OCI-LY7 (cell line): ENCODE measurements at regions not wholly inside any gene's neighbourhood (a gene's known extent, or its start where the extent isn't known, plus 50 kb on each side); places are given as distances from the start of the nearest gene placed in this dataset.

Experiments used
- BruUV-seq: library from RNA; stranded (reverse); fragments of 400-500 nt; replicated peaks from 2 replicates; lab custom pipeline; 2021; lab: Mats Ljungman, UMichigan
- CTCF ChIA-PET: fragments of 300-600 bp; sonication (Branson Sonifier 250); formaldehyde crosslinking; loops from one replicate; lab custom pipeline; 2022; ENCODE audit warnings: antibody characterized with exemption; ENCODE audit not compliant: unreplicated experiment; lab: Charles Lee
- POLR2A ChIA-PET: fragments of 300-600 bp; sonication (Branson Sonifier 250); formaldehyde crosslinking; loops from one replicate; lab custom pipeline; 2022; ENCODE audit warnings: antibody characterized with exemption; lab: Charles Lee
- DNase-seq: peaks from one replicate; pipeline ENCODE4 v3.0.0-alpha.2; 2015; ENCODE audit warnings: low spot score
- H2AFZ ChIP-seq: fragments of 200-600 bp; sonication (generic), shearing (Covaris generic); 2 replicates; pipeline ENCODE4 v1.6.1; 2014; ENCODE audit warnings: mild to moderate bottlenecking, antibody characterized with exemption, low read length, moderate library complexity
- H3K27ac ChIP-seq: fragments of 200-600 bp; sonication (generic); 2 replicates; pipeline ENCODE4 v1.5.1; 2014; ENCODE audit warnings: mixed run types, low read depth, mild to moderate bottlenecking, moderate library complexity, low read length, inconsistent platforms; ENCODE audit not compliant: poor library complexity, severe bottlenecking
- H3K36me3 ChIP-seq: fragments of 200-600 bp; sonication (generic); 2 replicates; pipeline ENCODE4 v1.6.1; 2014; ENCODE audit warnings: mild to moderate bottlenecking, antibody characterized with exemption, low read length, moderate library complexity, mixed read lengths; ENCODE audit not compliant: insufficient read depth
- H3K4me1 ChIP-seq: fragments of 200-600 bp; sonication (generic); 2 replicates; pipeline ENCODE4 v1.5.1; 2014; ENCODE audit warnings: mild to moderate bottlenecking, low read length; ENCODE audit not compliant: insufficient read depth, poor library complexity, severe bottlenecking
- H3K4me2 ChIP-seq: fragments of 200-600 bp; sonication (generic); 2 replicates; pipeline ENCODE4 v1.6.1; 2014; ENCODE audit warnings: mild to moderate bottlenecking, low read length
- H3K4me3 ChIP-seq: fragments of 200-600 bp; sonication (generic); 2 replicates; pipeline ENCODE4 v1.5.1; 2014; ENCODE audit warnings: mild to moderate bottlenecking, low read depth, low read length; ENCODE audit not compliant: poor library complexity, severe bottlenecking
- H3K79me2 ChIP-seq: fragments of 200-600 bp; sonication (generic); 2 replicates; pipeline ENCODE4 v1.6.1; 2016; ENCODE audit warnings: low read depth, mild to moderate bottlenecking, low read length, moderate library complexity, mixed read lengths; ENCODE audit not compliant: insufficient read depth
- H3K9me2 ChIP-seq: fragments of 200-600 bp; sonication (generic); 2 replicates; pipeline ENCODE4 v1.6.1; 2016; ENCODE audit warnings: mild to moderate bottlenecking, low read length, mixed read lengths; ENCODE audit not compliant: insufficient read depth
- H3K9me3 ChIP-seq: fragments of 200-600 bp; sonication (generic); 2 replicates; pipeline ENCODE4 v1.6.1; 2014; ENCODE audit warnings: mild to moderate bottlenecking, mixed run types, low read length, mixed read lengths
- H4K20me1 ChIP-seq: fragments of 200-600 bp; sonication (generic); 2 replicates; pipeline ENCODE4 v1.6.1; 2014; ENCODE audit warnings: mild to moderate bottlenecking, antibody characterized with exemption, low read length, moderate library complexity, mixed read lengths; ENCODE audit not compliant: insufficient read depth
- EZH2phosphoT487 ChIP-seq: fragments of 200-600 bp; sonication (generic); IDR thresholded peaks from 2 replicates; pipeline ENCODE4 v1.6.1; 2018; ENCODE audit warnings: low read depth, borderline replicate concordance, mild to moderate bottlenecking, mixed run types, antibody characterized with exemption, low read length, moderate library complexity, mixed read lengths
- intact Hi-C: fragments of 100-400 bp; cut with micrococcal nuclease; formaldehyde crosslinking; loops from one replicate; pipeline ENCODE4 v1.10.0; 2022; ENCODE audit not compliant: unreplicated experiment
- TF ChIP-seq, protein P1 (sequence below): fragments of 200-600 bp; sonication (generic); conservative IDR thresholded peaks from 2 replicates; pipeline ENCODE4 v1.5.1; 2014; ENCODE audit warnings: mild to moderate bottlenecking, antibody characterized with exemption, low read length, moderate library complexity, mixed read lengths

DNA sequence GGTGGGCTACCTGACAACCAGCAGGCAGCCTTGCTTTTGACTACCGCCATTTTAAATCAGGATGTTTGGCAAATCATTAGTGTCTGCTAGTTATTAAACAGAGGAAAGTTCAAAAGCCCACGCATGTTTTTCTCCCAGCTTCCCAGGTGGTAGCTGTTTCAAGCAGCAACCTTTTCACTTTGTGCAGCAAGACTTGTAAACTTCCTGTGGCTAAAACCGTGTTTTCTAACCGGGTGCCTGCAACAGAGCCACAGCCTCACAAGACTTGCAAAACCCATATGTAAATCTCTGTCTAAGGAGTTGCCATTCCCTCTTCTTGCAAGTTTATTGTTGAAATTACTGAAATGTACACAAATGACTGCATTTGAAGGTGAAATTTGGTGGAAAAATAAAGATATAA lies 633.1 kb downstream of the BCL11A start:
- Histone ChIP-seq H3K9me2 (no peaks in the 10 kb centered on the region), H3K27ac (no peak overlapping the region), H3K4me2 (no peak overlapping the region), H3K9me3 (no peaks in the 10 kb centered on the region), H3K4me1 (no peaks in the 10 kb centered on the region), H2AFZ (no peak overlapping the region), H3K79me2 (no peaks in the 10 kb centered on the region), H3K36me3 (no peaks in the 10 kb centered on the region), H3K4me3 (no peak overlapping the region), H4K20me1 (no peaks in the 10 kb centered on the region)
- DNase-seq: no peak
- BruUV-seq: no TSS peak
- ChIA-PET CTCF (no interaction called here), POLR2A (no interaction called here)
- intact Hi-C loops: no loop called here
- no peak for TF ChIP-seq EZH2phosphoT487
- TF ChIP-seq, protein P1, sequence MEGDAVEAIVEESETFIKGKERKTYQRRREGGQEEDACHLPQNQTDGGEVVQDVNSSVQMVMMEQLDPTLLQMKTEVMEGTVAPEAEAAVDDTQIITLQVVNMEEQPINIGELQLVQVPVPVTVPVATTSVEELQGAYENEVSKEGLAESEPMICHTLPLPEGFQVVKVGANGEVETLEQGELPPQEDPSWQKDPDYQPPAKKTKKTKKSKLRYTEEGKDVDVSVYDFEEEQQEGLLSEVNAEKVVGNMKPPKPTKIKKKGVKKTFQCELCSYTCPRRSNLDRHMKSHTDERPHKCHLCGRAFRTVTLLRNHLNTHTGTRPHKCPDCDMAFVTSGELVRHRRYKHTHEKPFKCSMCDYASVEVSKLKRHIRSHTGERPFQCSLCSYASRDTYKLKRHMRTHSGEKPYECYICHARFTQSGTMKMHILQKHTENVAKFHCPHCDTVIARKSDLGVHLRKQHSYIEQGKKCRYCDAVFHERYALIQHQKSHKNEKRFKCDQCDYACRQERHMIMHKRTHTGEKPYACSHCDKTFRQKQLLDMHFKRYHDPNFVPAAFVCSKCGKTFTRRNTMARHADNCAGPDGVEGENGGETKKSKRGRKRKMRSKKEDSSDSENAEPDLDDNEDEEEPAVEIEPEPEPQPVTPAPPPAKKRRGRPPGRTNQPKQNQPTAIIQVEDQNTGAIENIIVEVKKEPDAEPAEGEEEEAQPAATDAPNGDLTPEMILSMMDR: no peak

DNA sequence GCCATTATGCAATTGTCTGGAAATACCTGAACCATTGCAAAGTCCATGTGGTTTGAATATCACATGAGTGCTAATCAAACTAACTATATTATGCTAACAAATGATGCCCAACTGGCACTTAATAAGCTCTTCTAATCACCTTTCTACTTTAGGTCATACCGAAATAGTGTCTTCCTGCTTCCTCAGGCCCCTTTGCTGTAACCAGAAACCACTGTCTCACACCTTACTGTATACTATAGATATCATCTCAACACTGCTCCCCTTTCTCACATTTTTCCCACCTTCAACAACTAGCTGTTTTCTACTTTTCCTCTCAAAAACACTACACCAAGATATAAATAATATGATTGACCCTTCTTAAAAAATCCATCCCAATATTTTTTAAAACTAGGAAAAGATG lies 633.9 kb downstream of the BCL11A start:
- Histone ChIP-seq H3K4me2 (no peak overlapping the region), H3K79me2 (no peaks in the 10 kb centered on the region), H3K36me3 (no peaks in the 10 kb centered on the region), H2AFZ (no peak overlapping the region), H3K27ac (no peak overlapping the region), H4K20me1 (no peaks in the 10 kb centered on the region), H3K4me3 (no peak overlapping the region), H3K9me3 (no peaks in the 10 kb centered on the region), H3K9me2 (no peaks in the 10 kb centered on the region), H3K4me1 (no peaks in the 10 kb centered on the region)
- ChIA-PET POLR2A (no interaction called here), CTCF (no interaction called here)
- DNase-seq: no peak
- intact Hi-C loops: no loop called here
- TF ChIP-seq, protein P1: no peak
- no peak for TF ChIP-seq EZH2phosphoT487
- no TSS peak for BruUV-seq

DNA sequence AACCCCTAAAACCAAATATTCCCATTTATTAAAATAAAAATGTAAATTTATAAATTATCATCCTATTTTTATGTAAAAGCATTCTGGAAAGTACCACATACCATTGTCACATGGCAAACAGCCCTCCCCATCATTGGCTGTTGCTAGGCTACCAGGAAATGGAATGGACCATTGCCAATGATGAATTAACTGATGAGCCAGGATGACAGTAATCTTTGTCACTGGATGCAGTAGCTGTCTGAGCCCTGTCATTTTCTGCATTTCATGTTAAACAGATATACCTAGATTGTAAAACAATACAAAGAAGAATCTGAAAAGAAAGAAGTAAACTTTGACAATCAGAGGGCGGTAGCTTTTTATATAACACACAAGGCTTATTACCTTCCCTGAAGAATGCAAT lies 641.4 kb downstream of the BCL11A start:
- Histone ChIP-seq H4K20me1 (no peaks in the 10 kb centered on the region), H2AFZ (no peak overlapping the region), H3K4me3 (no peak overlapping the region), H3K36me3 (no peaks in the 10 kb centered on the region), H3K9me2 (no peaks in the 10 kb centered on the region), H3K4me1 (peaks cover 8% of the 10 kb centered on the region), H3K27ac (no peak overlapping the region), H3K4me2 (no peak overlapping the region), H3K9me3 (no peaks in the 10 kb centered on the region), H3K79me2 (no peaks in the 10 kb centered on the region)
- BruUV-seq: no TSS peak
- TF ChIP-seq EZH2phosphoT487: no peak
- TF ChIP-seq, protein P1: no peak
- no peak for DNase-seq
- POLR2A ChIA-PET: interaction anchor here (0.5 to 0.7 kb wide), 2 partner anchors 26 to 645 kb away, joined by 3 to 5 read pairs; no protein-coding TSS in a partner anchor
- intact Hi-C loops: no loop called here
- CTCF ChIA-PET: no interaction called here
